Naive thymus-derived CD8-positive, alpha-beta T cell (primary cell): ENCODE measurements at regions not wholly inside any gene's neighbourhood (a gene's known extent, or its start where the extent isn't known, plus 50 kb on each side); places are given as distances from the start of the nearest gene placed in this dataset.

Experiments used
- ATAC-seq, 2 donors: fragments of 150-1000 bp; cut with Tn5 transposase in 1 of 2; sonication (Bioruptor Pico), chemical (Tn5 transposase) in 1 of 2; 1 replicate in 1 of 2; 2 replicates in 1 of 2; pipeline ENCODE4 v1.10.0; 2021; ENCODE audit warnings: mild to moderate bottlenecking in 2 of 2, moderate library complexity in 2 of 2
- POLR2A ChIA-PET: fragments of 350-600 bp; sonication (Branson Sonifier 250); formaldehyde crosslinking; loops from one replicate; lab custom pipeline; 2021; ENCODE audit warnings: antibody characterized with exemption; lab: Charles Lee
- DNase-seq, 10 donors: peaks; one replicate each; pipeline versions ENCODE4 v3.0.0 to v3.0.0-alpha.2; 2020 to 2022
- H3K27ac Mint-ChIP-seq, 10 donors: one replicate each; pipeline ENCODE4 v1.8.0; 2020 to 2022; ENCODE audit warnings: mild to moderate bottlenecking in 10 of 10, mixed read lengths in 10 of 10, moderate library complexity in 4 of 10, inconsistent platforms in 1 of 10
- H3K27me3 Mint-ChIP-seq, 5 donors: one replicate each; pipeline ENCODE4 v1.8.0; 2021 to 2022; ENCODE audit warnings: mixed read lengths in 5 of 5
- H3K36me3 Mint-ChIP-seq, 3 donors: one replicate each; pipeline ENCODE4 v1.8.0; 2020 to 2022; ENCODE audit warnings: mixed read lengths in 3 of 3, mild to moderate bottlenecking in 2 of 3, inconsistent platforms in 1 of 3
- H3K4me1 Mint-ChIP-seq, 4 donors: one replicate each; pipeline ENCODE4 v1.8.0; 2021 to 2022; ENCODE audit warnings: mixed read lengths in 4 of 4
- H3K4me3 Mint-ChIP-seq, 10 donors: one replicate each; pipeline ENCODE4 v1.8.0; 2020 to 2022; ENCODE audit warnings: mild to moderate bottlenecking in 10 of 10, mixed read lengths in 10 of 10, moderate library complexity in 6 of 10, inconsistent platforms in 1 of 10
- H3K9me3 Mint-ChIP-seq, 9 donors: one replicate each; pipeline ENCODE4 v1.8.0; 2020 to 2022; ENCODE audit warnings: mixed read lengths in 9 of 9, mild to moderate bottlenecking in 3 of 9, inconsistent platforms in 1 of 9, moderate library complexity in 1 of 9

DNA sequence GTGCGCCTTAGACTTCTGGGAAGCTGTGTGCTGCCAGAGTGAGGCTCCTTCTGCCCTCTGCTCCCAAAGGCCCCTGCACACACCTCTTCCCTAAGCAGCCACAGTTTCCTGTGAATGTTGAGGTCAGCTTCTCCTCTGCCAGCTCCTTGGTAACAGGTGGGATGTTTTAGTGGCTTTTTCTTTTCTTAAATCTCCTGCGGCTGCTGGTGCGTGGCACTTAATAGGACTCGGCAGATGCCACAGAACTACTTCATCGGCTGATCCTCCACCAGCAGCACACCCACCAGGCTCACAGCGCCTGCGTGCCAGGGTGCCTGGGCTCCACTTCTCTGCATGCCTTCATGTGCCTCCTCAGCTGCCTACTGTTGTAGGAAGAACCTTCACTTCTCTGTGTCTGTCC lies 87.8 kb downstream of the RCN1 start:
- Mint-ChIP-seq H3K27me3 (peaks cover 0 to 18% (median 5%) of the 10 kb centered on the region in 5 donors), H3K27ac (peak overlapping the region in 1 of 10 donors; percentile 47), H3K9me3 (no peaks in the 10 kb centered on the region), H3K36me3 (no peaks in the 10 kb centered on the region), H3K4me3 (no peak overlapping the region), H3K4me1 (peaks cover 0 to under 1% (median 0%) of the 10 kb centered on the region in 4 donors)
- no peak for DNase-seq
- ATAC-seq: no peak
- POLR2A ChIA-PET: no interaction called here

DNA sequence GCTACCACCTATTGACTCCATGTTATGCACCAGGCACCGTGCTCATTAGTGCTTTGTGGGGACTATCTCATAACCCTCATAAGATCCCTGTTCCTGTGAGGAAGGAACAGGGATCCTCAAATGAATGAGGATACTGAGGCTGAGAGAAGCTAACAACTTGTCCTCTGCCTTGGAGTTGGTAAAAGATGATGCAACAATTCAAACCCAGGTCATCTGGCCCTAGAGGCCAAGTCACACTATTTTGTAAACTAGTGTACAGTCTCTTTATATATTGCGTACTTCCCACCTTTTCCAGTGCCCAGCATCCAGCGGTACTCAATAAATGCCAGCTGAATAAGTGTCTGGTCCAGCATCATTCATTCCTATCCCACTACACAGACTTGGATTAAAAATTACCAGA lies 92.6 kb downstream of the RCN1 start:
- Mint-ChIP-seq H3K27me3 (peaks cover 3 to 17% (median 6%) of the 10 kb centered on the region in 5 donors), H3K27ac (no peak overlapping the region), H3K4me3 (no peak overlapping the region), H3K36me3 (no peaks in the 10 kb centered on the region), H3K4me1 (no peaks in the 10 kb centered on the region), H3K9me3 (no peaks in the 10 kb centered on the region)
- DNase-seq: no peak
- POLR2A ChIA-PET: no interaction called here
- ATAC-seq: no peak

DNA sequence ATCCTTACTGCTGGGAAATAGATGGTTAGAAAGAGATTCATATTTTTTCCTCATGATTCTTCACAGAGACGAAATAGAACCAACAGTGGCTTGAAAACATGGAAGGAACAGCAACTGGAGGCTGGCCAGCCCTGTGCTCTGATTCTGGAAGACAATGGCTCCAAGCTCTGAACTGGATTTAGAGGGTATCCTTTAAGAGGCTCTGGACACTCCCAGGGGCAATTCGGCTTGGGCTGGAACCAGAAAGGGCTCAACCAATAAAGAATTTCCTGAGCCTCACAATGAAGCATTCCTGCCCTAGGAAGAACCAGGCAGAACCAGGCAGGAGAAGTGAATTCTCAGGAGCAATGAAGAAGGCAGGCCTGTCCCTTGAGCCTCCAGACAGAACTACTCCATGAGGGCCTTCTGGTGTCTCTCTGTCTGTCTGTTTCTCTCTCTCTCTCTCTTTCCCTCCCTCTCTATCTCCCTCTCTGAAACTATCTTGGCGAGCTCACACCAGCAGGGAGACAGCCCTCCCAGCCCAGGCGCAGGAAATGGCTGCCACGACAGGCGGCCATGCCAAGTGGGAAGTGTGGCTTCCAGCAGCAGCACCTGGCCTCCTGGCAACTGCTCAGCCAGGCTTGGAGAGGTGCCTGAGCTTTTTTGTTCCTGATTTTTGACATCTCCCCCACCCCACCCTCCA lies 93.3 kb downstream of the RCN1 start:
- H3K4me3 Mint-ChIP-seq: no peak overlapping the region
- peaks cover 3 to 15% (median 6%) of the 10 kb centered on the region in 5 donors for H3K27me3 Mint-ChIP-seq
- no peaks in the 10 kb centered on the region for H3K9me3 Mint-ChIP-seq
- no peak for DNase-seq
- no peak for ATAC-seq
- POLR2A ChIA-PET: no interaction called here
- H3K4me1 Mint-ChIP-seq: no peaks in the 10 kb centered on the region
- H3K36me3 Mint-ChIP-seq: no peaks in the 10 kb centered on the region
- H3K27ac Mint-ChIP-seq: no peak overlapping the region

DNA sequence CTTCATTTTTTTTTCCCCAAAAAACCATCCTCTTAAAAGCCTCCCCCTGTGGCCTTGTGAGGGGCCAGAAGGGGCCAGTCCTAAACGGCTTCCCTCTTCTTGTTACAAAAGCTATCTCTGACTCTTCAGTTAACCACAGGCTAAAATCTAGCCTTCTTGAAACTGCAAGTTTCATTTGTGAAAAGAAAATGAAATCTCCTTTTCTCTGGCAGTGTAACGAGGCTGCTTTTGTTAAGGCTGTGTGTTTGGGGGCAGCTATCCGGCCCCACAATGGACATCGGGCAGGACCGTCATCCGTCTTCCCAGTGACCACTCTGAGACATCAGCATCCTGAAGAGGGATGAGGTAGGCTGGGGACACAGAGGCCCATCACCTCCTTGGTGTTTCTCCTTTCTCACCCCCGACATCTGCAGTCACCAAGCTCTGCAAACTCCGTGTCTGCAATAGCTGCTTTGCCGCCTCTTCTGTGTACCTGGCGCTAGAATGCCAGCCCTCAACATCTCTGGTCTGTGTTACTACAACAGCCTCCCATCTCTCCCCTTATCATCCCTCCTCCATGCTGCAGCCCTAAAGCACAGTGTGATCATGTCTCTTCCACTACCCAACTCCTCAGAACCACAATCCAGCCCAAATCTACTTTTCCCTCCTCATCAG lies 94.0 kb downstream of the RCN1 start:
- Mint-ChIP-seq H3K4me1 (no peaks in the 10 kb centered on the region), H3K4me3 (no peak overlapping the region), H3K27me3 (peaks cover 3 to 15% (median 6%) of the 10 kb centered on the region in 5 donors), H3K27ac (no peak overlapping the region), H3K9me3 (no peaks in the 10 kb centered on the region), H3K36me3 (no peaks in the 10 kb centered on the region)
- POLR2A ChIA-PET: no interaction called here
- no peak for DNase-seq
- no peak for ATAC-seq

DNA sequence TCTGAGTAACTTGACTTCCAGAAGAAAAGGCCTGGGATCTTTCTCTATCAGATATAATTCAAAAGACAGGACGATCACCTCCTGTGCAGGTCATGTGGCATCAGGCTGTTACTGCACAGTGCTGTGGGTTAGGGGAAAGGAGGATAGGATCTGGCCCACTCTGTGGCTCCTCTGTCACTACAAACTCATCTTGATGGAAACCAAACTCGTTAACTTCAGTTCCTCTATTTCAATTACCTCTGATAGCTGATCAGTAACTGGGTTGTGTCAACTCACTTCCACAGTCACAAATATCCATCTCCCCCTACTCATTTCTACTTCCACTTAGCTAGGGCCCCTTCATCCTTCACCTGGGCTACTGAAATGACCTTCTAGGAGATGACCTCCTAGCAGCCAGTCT lies 95.2 kb downstream of the RCN1 start:
- Mint-ChIP-seq H3K4me3 (no peak overlapping the region), H3K27ac (no peak overlapping the region), H3K4me1 (no peaks in the 10 kb centered on the region), H3K9me3 (no peaks in the 10 kb centered on the region), H3K27me3 (peaks cover 3 to 13% (median 5%) of the 10 kb centered on the region in 5 donors), H3K36me3 (no peaks in the 10 kb centered on the region)
- no peak for DNase-seq
- POLR2A ChIA-PET: no interaction called here
- ATAC-seq: no peak

DNA sequence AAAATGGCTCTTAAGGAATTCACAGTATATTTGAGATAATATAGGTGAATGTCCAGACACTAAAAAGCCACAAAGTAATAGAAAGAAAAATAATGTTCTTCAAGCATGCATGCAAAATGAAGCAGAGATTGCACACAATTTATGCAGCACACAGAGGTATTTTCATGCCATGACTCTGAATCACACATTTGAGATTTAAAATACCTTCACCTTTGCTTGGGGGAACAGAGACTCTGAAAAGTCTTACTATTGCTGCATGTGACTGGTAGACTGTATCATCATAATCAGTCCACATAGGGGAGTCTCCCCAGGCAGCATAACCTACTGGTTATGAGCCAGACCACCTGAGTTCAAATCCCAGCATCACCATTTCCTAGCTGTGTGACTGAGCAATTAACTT lies 96.2 kb downstream of the RCN1 start:
- ATAC-seq (no peak), DNase-seq (no peak)
- peaks cover 3 to 13% (median 7%) of the 10 kb centered on the region in 5 donors for H3K27me3 Mint-ChIP-seq
- no peaks in the 10 kb centered on the region for H3K9me3 Mint-ChIP-seq
- H3K4me1 Mint-ChIP-seq: no peaks in the 10 kb centered on the region
- no peak overlapping the region for H3K4me3 Mint-ChIP-seq
- no peaks in the 10 kb centered on the region for H3K36me3 Mint-ChIP-seq
- POLR2A ChIA-PET: no interaction called here
- H3K27ac Mint-ChIP-seq: no peak overlapping the region

DNA sequence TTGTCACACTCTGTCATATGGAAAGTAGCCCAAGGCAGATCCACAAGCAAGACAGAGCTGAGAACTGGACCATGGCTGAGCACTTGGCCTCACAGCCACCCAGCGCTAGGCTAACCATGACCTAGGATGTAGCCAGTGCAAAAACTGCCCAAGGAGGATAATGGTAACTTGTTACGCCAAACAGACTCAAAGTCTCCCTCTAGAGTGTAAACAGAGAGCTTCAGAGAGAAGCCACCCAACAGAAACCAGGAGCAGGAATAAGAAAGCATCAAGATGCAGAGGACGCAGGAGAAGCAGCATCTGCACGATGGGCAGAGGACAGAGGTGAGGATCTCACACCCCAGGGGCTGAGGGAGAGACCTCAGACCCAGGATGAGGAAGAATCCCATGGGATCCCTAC lies 97.9 kb downstream of the RCN1 start:
- Mint-ChIP-seq H3K9me3 (no peaks in the 10 kb centered on the region), H3K4me1 (no peaks in the 10 kb centered on the region), H3K4me3 (no peak overlapping the region), H3K27me3 (peaks cover 2 to 9% (median 6%) of the 10 kb centered on the region in 5 donors), H3K27ac (no peak overlapping the region), H3K36me3 (no peaks in the 10 kb centered on the region)
- ATAC-seq (no peak), DNase-seq (no peak)
- POLR2A ChIA-PET: no interaction called here

DNA sequence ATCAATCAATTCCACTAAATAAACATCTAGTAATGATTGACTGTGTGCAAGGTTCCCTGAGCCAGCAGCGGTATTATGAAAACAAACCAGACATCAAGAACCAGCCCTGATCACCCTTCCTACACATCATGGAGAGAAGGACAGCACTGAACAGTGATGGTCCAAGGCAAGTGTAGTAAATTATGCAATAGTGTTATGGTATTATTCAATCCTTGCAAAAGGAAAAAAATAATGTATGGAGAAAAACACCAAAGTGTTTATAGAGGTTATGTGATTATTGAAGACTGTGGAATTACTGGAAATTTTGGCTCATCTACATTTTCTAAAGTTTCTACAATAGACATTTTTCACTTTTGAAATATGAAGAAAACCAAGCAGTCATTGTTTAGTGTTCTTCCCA lies 105.3 kb downstream of the RCN1 start:
- Mint-ChIP-seq H3K27me3 (peaks cover 3 to 11% (median 9%) of the 10 kb centered on the region in 5 donors), H3K4me3 (no peak overlapping the region), H3K27ac (no peak overlapping the region), H3K4me1 (no peaks in the 10 kb centered on the region), H3K36me3 (no peaks in the 10 kb centered on the region), H3K9me3 (no peaks in the 10 kb centered on the region)
- ATAC-seq: no peak
- DNase-seq: no peak
- POLR2A ChIA-PET: no interaction called here

DNA sequence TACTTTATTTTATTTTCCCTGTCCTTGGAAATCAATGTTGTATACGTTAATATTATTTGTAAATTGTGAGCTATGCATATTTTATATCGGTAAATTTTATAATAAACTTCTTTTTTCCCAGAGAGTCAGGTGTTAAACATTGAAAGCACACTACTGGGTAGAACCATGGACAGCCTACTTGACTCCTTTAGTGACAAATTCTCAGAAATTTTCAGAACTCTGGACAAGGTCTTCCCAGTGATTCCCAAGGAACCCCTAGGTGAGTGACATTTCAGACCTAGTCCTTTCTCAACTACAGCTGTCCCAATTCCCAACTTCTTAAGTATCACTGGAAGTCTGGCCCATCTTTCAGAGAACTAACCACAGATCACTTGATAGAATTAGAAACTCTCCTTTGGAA lies 107.2 kb downstream of the RCN1 start:
- POLR2A ChIA-PET: no interaction called here
- Mint-ChIP-seq H3K4me3 (no peak overlapping the region), H3K27me3 (peaks cover 3 to 11% (median 6%) of the 10 kb centered on the region in 5 donors), H3K4me1 (no peaks in the 10 kb centered on the region), H3K36me3 (no peaks in the 10 kb centered on the region), H3K27ac (no peak overlapping the region), H3K9me3 (no peaks in the 10 kb centered on the region)
- DNase-seq: no peak
- no peak for ATAC-seq

DNA sequence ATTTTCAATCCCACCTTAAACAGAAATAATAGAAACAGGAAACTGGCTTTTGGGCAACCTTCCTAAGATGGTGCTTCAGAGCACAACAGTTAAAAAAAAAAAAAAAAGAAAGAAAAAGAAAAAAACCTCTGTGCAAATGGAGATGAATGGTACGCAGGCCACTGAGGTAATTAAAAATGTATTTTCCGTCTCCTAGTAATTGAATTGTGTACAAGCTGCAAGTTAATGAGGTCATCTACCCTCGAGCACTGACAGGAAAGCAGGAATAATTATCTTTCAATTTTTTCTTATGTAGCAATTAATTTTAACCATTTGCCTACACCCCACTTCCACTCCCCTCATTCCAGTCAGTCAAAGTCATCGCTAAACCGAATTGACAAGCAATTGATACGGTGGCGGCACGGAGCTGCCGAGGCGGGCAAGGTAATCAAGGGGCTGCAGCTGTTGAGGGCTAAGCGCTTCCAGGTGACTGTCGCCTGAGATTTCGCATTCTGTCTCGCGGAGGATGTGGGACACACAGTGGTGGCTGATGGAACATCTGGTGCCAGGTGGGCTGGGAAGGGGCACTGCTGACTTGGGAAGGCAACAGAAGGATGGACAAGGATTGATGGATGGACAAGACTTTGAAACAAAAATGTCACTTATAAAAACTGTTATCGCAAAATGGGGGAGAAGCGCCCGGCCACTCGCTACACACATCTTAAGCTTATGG lies 109.4 kb downstream of the RCN1 start:
- Mint-ChIP-seq H3K36me3 (no peaks in the 10 kb centered on the region), H3K4me3 (no peak overlapping the region), H3K9me3 (no peaks in the 10 kb centered on the region), H3K4me1 (no peaks in the 10 kb centered on the region), H3K27me3 (peaks cover 1 to 3% (median 2%) of the 10 kb centered on the region in 5 donors), H3K27ac (no peak overlapping the region)
- POLR2A ChIA-PET: no interaction called here
- no peak for ATAC-seq
- no peak for DNase-seq

DNA sequence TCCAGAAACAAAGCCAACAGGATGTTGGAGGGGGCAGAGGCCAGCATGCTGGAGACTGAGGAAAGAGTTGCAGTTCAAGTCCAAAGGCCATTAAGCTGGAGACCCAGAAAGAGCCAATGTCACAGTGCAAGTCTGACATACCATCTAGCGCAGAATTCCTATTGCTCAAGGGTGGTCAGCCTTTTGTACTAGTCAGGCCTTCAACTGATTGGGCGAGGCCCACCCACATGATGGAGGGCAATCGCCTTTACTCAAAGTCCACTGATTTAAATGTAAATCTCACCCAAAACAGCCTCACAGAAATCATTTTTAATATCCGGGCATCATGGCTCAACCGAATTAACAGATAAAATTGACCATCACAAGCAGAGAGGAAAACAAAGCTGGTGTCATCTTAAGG lies 113.9 kb downstream of the RCN1 start:
- POLR2A ChIA-PET: no interaction called here
- Mint-ChIP-seq H3K9me3 (no peaks in the 10 kb centered on the region), H3K4me1 (no peaks in the 10 kb centered on the region), H3K27ac (no peak overlapping the region), H3K27me3 (peaks cover 10 to 30% (median 18%) of the 10 kb centered on the region in 5 donors), H3K4me3 (no peak overlapping the region), H3K36me3 (no peaks in the 10 kb centered on the region)
- DNase-seq: no peak
- ATAC-seq: no peak

DNA sequence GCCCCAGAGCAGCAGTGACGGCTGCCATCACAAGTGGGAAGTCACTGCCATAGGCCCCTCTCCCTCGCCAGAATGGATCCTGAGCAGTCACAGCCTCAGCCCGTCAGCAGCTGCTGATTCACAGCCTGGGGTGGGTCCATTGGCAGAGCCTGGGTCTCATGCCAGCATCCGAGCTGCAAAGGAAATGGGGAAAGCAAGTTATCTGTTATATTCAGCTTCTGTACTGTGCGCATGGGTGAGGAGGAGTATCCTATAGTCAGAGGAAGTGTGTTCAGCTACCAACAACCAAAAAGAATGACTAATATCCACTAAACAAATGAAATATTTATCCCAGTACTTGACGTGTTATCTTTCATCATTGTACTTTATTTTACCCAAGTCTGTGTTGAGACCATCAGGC lies 119.7 kb downstream of the RCN1 start:
- POLR2A ChIA-PET: no interaction called here
- Mint-ChIP-seq H3K27ac (no peak overlapping the region), H3K9me3 (no peaks in the 10 kb centered on the region), H3K27me3 (peaks cover 11 to 52% (median 17%) of the 10 kb centered on the region in 5 donors), H3K4me3 (no peak overlapping the region), H3K4me1 (no peaks in the 10 kb centered on the region), H3K36me3 (no peaks in the 10 kb centered on the region)
- ATAC-seq: no peak
- DNase-seq: no peak

DNA sequence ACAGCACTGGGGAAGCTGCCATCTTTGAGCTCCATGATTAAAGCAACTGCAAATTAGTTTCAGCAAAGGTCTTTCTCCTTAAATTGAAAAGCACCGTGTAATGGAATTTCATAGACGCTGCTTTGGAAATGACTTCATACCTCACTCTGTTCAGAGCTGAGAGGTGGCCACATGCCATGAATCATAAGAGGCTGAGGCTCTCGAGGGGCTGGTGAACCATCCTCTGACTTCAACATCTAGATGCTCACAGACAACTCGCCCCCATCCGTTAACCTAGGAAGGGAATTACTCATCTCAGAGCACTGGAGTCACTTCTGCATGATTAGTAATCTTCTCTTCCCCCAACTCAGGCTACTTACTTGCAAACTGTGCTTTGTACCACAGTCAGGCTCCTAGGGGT lies 122.3 kb downstream of the RCN1 start:
- H3K9me3 Mint-ChIP-seq: no peaks in the 10 kb centered on the region
- no peak for DNase-seq
- no peak overlapping the region for H3K4me3 Mint-ChIP-seq
- POLR2A ChIA-PET: no interaction called here
- H3K27me3 Mint-ChIP-seq: peaks cover 5 to 37% (median 11%) of the 10 kb centered on the region in 5 donors
- ATAC-seq: no peak
- no peak overlapping the region for H3K27ac Mint-ChIP-seq
- H3K36me3 Mint-ChIP-seq: no peaks in the 10 kb centered on the region
- H3K4me1 Mint-ChIP-seq: no peaks in the 10 kb centered on the region
